HEK293 (cell line): ENCODE measurements at regions not wholly inside any gene's neighbourhood (a gene's known extent, or its start where the extent isn't known, plus 50 kb on each side); places are given as distances from the start of the nearest gene placed in this dataset.

Experiments used
- CTCF ChIA-PET: fragments of 350-600 bp; formaldehyde crosslinking; extraction: SDS; loops from one replicate; lab custom pipeline; 2021; ENCODE audit warnings: antibody characterized with exemption; lab: Yijun Ruan, JAX
- POLR2A ChIA-PET: fragments of 300-600 bp; formaldehyde crosslinking; extraction: SDS; loops from one replicate; lab custom pipeline; 2020; ENCODE audit warnings: antibody characterized with exemption, inconsistent platforms; lab: Yijun Ruan, JAX
- H3K27ac ChIP-seq: fragments of 200-500 bp; sonication (Bioruptor generic); 2 replicates; pipeline ENCODE4 v1.5.1; 2014; ENCODE audit warnings: low read depth, low read length, control low read depth, inconsistent platforms; ENCODE audit errors: extremely low read depth
- H3K36me3 ChIP-seq, 2 experiments: fragments of 200-500 bp in 1 of 2; sonication (Bioruptor generic) in 1 of 2; 1 replicate in 1 of 2; 2 replicates in 1 of 2; pipeline ENCODE4 v1.5.1; 2014 to 2017; ENCODE audit warnings: inconsistent platforms in 2 of 2, low read length in 2 of 2; ENCODE audit not compliant: control insufficient read depth in 2 of 2, insufficient read depth in 1 of 2
- H3K4me1 ChIP-seq: fragments of 200-500 bp; sonication (Bioruptor generic); 2 replicates; pipeline ENCODE4 v1.5.1; 2014; ENCODE audit warnings: mild to moderate bottlenecking, low read length, inconsistent platforms; ENCODE audit not compliant: control insufficient read depth, insufficient read depth
- H3K4me3 ChIP-seq: 2 replicates; pipeline ENCODE4 v1.5.1; 2011; ENCODE audit warnings: low read depth, mild to moderate bottlenecking, control low read depth, low read length, moderate library complexity
- H3K9me3 ChIP-seq: fragments of 200-500 bp; sonication (Bioruptor generic); 2 replicates; pipeline ENCODE4 v1.5.1; 2014; ENCODE audit warnings: low read depth, low read length, inconsistent platforms; ENCODE audit not compliant: control insufficient read depth, insufficient read depth
- BCL11A ChIP-seq: fragments of 450-650 bp; formaldehyde crosslinking; IDR thresholded peaks from 2 replicates; pipeline ENCODE4 v1.5.1; 2016; ENCODE audit warnings: low read depth, missing biosample characterization, missing genetic modification characterization
- FEZF1 ChIP-seq: fragments of 450-650 bp; formaldehyde crosslinking; IDR thresholded peaks from 2 replicates; pipeline ENCODE4 v1.5.1; 2016; ENCODE audit warnings: missing biosample characterization, missing genetic modification characterization
- GLI2 ChIP-seq: fragments of 450-650 bp; formaldehyde crosslinking; IDR thresholded peaks from 2 replicates; pipeline ENCODE4; 2017; ENCODE audit warnings: missing biosample characterization, missing genetic modification characterization, low read depth, borderline replicate concordance
- HOXD13 ChIP-seq: sonication (generic); formaldehyde crosslinking; IDR thresholded peaks from 2 replicates; pipeline ENCODE4 v1.8.0; 2022; ENCODE audit warnings: missing genetic modification reagents, borderline replicate concordance
- IKZF3 ChIP-seq: fragments of 450-650 bp; IDR thresholded peaks from 2 replicates; pipeline ENCODE4 v1.5.0; 2018; ENCODE audit warnings: missing biosample characterization, mild to moderate bottlenecking, missing genetic modification characterization, moderate library complexity
- KLF17 ChIP-seq: fragments of 450-650 bp; formaldehyde crosslinking; IDR thresholded peaks from 2 replicates; pipeline ENCODE4 v1.5.1; 2016; ENCODE audit warnings: missing biosample characterization, missing genetic modification characterization
- OSR2 ChIP-seq: fragments of 450-650 bp; formaldehyde crosslinking; IDR thresholded peaks from 2 replicates; pipeline ENCODE4 v1.5.1; 2016; ENCODE audit warnings: missing biosample characterization, missing genetic modification characterization
- SCRT1 ChIP-seq: fragments of 450-650 bp; formaldehyde crosslinking; IDR thresholded peaks from 2 replicates; pipeline ENCODE4 v1.5.1; 2016; ENCODE audit warnings: missing biosample characterization, missing genetic modification characterization, borderline replicate concordance
- SCRT2 ChIP-seq: fragments of 450-650 bp; formaldehyde crosslinking; IDR thresholded peaks from 2 replicates; pipeline ENCODE4 v1.5.1; 2016; ENCODE audit warnings: missing biosample characterization, missing genetic modification characterization
- SETDB1 ChIP-seq: IDR thresholded peaks from one replicate; pipeline ENCODE4 v1.6.1; 2017; ENCODE audit warnings: mild to moderate bottlenecking, low read length, moderate library complexity, mixed read lengths; ENCODE audit not compliant: insufficient read length
- ZBTB11 ChIP-seq: fragments of 450-650 bp; formaldehyde crosslinking; conservative IDR thresholded peaks from 2 replicates; pipeline ENCODE4 v1.5.1; 2016; ENCODE audit warnings: low read depth, missing biosample characterization, missing genetic modification characterization
- ZNF157 ChIP-seq: fragments of 450-650 bp; formaldehyde crosslinking; IDR thresholded peaks from 2 replicates; pipeline ENCODE4 v1.5.1; 2016; ENCODE audit warnings: missing biosample characterization, missing genetic modification characterization
- ZNF19 ChIP-seq: fragments of 450-650 bp; formaldehyde crosslinking; IDR thresholded peaks from 2 replicates; pipeline ENCODE4; 2016; ENCODE audit warnings: missing biosample characterization, missing genetic modification characterization, low read depth
- ZNF214 ChIP-seq: fragments of 450-650 bp; formaldehyde crosslinking; IDR thresholded peaks from 2 replicates; pipeline ENCODE4 v1.5.1; 2017; ENCODE audit warnings: missing biosample characterization, mild to moderate bottlenecking, missing genetic modification characterization, borderline replicate concordance
- ZNF248 ChIP-seq: fragments of 450-650 bp; formaldehyde crosslinking; IDR thresholded peaks from 2 replicates; pipeline ENCODE4 v1.5.1; 2017; ENCODE audit warnings: missing biosample characterization, missing genetic modification characterization
- ZNF341 ChIP-seq: fragments of 450-650 bp; formaldehyde crosslinking; IDR thresholded peaks from 2 replicates; pipeline ENCODE4; 2016; ENCODE audit warnings: low read depth, missing biosample characterization, missing genetic modification characterization
- ZNF394 ChIP-seq: fragments of 450-650 bp; formaldehyde crosslinking; IDR thresholded peaks from 2 replicates; pipeline ENCODE4 v1.5.1; 2016; ENCODE audit warnings: missing biosample characterization, missing genetic modification characterization, mild to moderate bottlenecking, moderate library complexity, borderline replicate concordance
- ZNF501 ChIP-seq: fragments of 450-650 bp; formaldehyde crosslinking; IDR thresholded peaks from 2 replicates; pipeline ENCODE4 v1.5.1; 2016; ENCODE audit warnings: missing biosample characterization, missing genetic modification characterization
- ZNF555 ChIP-seq: fragments of 450-650 bp; formaldehyde crosslinking; conservative IDR thresholded peaks from 2 replicates; pipeline ENCODE4 v1.5.1; 2017; ENCODE audit warnings: missing biosample characterization, mild to moderate bottlenecking, missing genetic modification characterization, inconsistent platforms
- ZNF560 ChIP-seq: fragments of 450-650 bp; formaldehyde crosslinking; IDR thresholded peaks from 2 replicates; pipeline ENCODE4 v1.5.1; 2017; ENCODE audit warnings: missing biosample characterization, missing genetic modification characterization, borderline replicate concordance
- ZNF571 ChIP-seq: fragments of 450-650 bp; formaldehyde crosslinking; IDR thresholded peaks from 2 replicates; pipeline ENCODE4 v1.5.0; 2017; ENCODE audit warnings: missing biosample characterization, missing genetic modification characterization
- ZNF600 ChIP-seq: fragments of 450-650 bp; formaldehyde crosslinking; IDR thresholded peaks from 2 replicates; pipeline ENCODE4 v1.5.1; 2016; ENCODE audit warnings: missing biosample characterization, missing genetic modification characterization
- ZNF623 ChIP-seq: fragments of 450-650 bp; formaldehyde crosslinking; IDR thresholded peaks from 2 replicates; pipeline ENCODE4 v1.5.1; 2016; ENCODE audit warnings: missing biosample characterization, missing genetic modification characterization
- ZSCAN30 ChIP-seq: fragments of 450-650 bp; IDR thresholded peaks from 2 replicates; pipeline ENCODE4 v1.5.1; 2018; ENCODE audit warnings: missing biosample characterization, mild to moderate bottlenecking, missing genetic modification characterization, moderate library complexity
- ZSCAN4 ChIP-seq: fragments of 450-650 bp; formaldehyde crosslinking; IDR thresholded peaks from 2 replicates; pipeline ENCODE4 v1.5.1; 2017; ENCODE audit warnings: missing biosample characterization, missing genetic modification characterization

- no peak for TF ChIP-seq ZNF560 (tag by site-specific recombination)
- TF ChIP-seq OSR2 (tag by site-specific recombination), result peak; percentile 34; the same call in 1 of the 2 replicates
- no peak for TF ChIP-seq ZBTB11 (tag by site-specific recombination)
- TF ChIP-seq ZNF214, result no peak
- no peak for TF ChIP-seq SCRT2 (tag by site-specific recombination)
- no peak for TF ChIP-seq SETDB1
- TF ChIP-seq IKZF3, result no peak
These were observed 264.6 kb downstream of the SNCA start (continued) for GRCh38 chr4:89572224-89572858.

GRCh38 chr4:89570931-89571330 lies 263.3 kb upstream of the GPRIN3 start:
- Histone ChIP-seq H3K27ac (no peak overlapping the region), H3K4me3 (no peak overlapping the region), H3K9me3 (no peaks in the 10 kb centered on the region), H3K36me3 (no peaks in the 10 kb centered on the region), H3K4me1 (no peaks in the 10 kb centered on the region)
- TF ChIP-seq ZSCAN30 (tag by site-specific recombination), result no peak
- TF ChIP-seq ZNF571 (tag by site-specific recombination), result no peak
- no peak for TF ChIP-seq ZNF600
- TF ChIP-seq ZNF394 (tag by site-specific recombination), result no peak
- no peak for TF ChIP-seq ZNF19 (tag by site-specific recombination)
- TF ChIP-seq ZNF555 (tag by site-specific recombination), result no peak
- no peak for TF ChIP-seq BCL11A (tag by site-specific recombination)
- no peak for TF ChIP-seq ZNF248 (tag by site-specific recombination)
- no peak for TF ChIP-seq GLI2 (tag by site-specific recombination)
- ChIA-PET POLR2A (no interaction called here), CTCF (no interaction called here)

- Histone ChIP-seq H3K36me3 (no peaks in the 10 kb centered on the region), H3K4me1 (no peaks in the 10 kb centered on the region), H3K27ac (no peak overlapping the region), H3K4me3 (no peak overlapping the region), H3K9me3 (no peaks in the 10 kb centered on the region)
- POLR2A ChIA-PET, result no interaction called here
- TF ChIP-seq FEZF1 (tag by site-specific recombination), result no peak
- TF ChIP-seq ZNF501 (tag by site-specific recombination), result no peak
- no peak for TF ChIP-seq KLF17 (tag by site-specific recombination)
- no peak for TF ChIP-seq ZNF555 (tag by site-specific recombination)
- TF ChIP-seq BCL11A (tag by site-specific recombination), result no peak
- TF ChIP-seq HOXD13 (CRISPR knock-in tag), result no peak
- no peak for TF ChIP-seq SCRT1
- TF ChIP-seq ZSCAN4 (tag by site-specific recombination), result no peak
- no peak for TF ChIP-seq ZNF341
- TF ChIP-seq ZNF19 (tag by site-specific recombination), result no peak
- TF ChIP-seq ZNF157 (tag by site-specific recombination), result no peak
- TF ChIP-seq ZNF623, result no peak
- TF ChIP-seq, all 188 proteins: peak for 0
- CTCF ChIA-PET, result no interaction called here
These were observed 260.3 kb upstream of the GPRIN3 start for GRCh38 chr4:89567936-89568335.
